Spleen (tissue), 11 donors: ENCODE measurements at regions not wholly inside any gene's neighbourhood (a gene's known extent, or its start where the extent isn't known, plus 50 kb on each side); places are given as distances from the start of the nearest gene placed in this dataset.

Experiments used
- DNase-seq: peaks from one replicate; pipeline ENCODE4 v3.0.0-alpha.2; 2020
- H3K27ac ChIP-seq, 8 donors: fragments of 200-600 bp; sonication (generic) in 7 of 8; 1 replicate in 4 of 8; 2 replicates in 4 of 8; pipeline versions ENCODE4 v1.5.0 to v1.8.0; 2016 to 2021; ENCODE audit warnings: inconsistent platforms in 4 of 8, mild to moderate bottlenecking in 4 of 8, moderate library complexity in 1 of 8
- H3K27me3 ChIP-seq, 7 donors: fragments of 200-600 bp; sonication (generic) in 6 of 7; replicated peaks in 1 of 7; 1 replicate in 4 of 7; 2 replicates in 3 of 7; pipeline versions ENCODE4 v1.5.0 to v1.8.0; 2016 to 2021; ENCODE audit warnings: inconsistent platforms in 3 of 7, mild to moderate bottlenecking in 1 of 7
- H3K36me3 ChIP-seq, 6 donors: fragments of 200-600 bp; sonication (generic) in 5 of 6; 1 replicate in 4 of 6; 2 replicates in 2 of 6; pipeline versions ENCODE4 v1.5.0 to v1.8.0; 2016 to 2021; ENCODE audit warnings: inconsistent platforms in 2 of 6
- H3K4me1 ChIP-seq, 6 donors: fragments of 200-600 bp; sonication (generic) in 5 of 6; 1 replicate in 3 of 6; 2 replicates in 3 of 6; pipeline versions ENCODE4 v1.5.0 to v1.8.0; 2016 to 2021; ENCODE audit warnings: inconsistent platforms in 3 of 6
- H3K4me3 ChIP-seq, 8 donors: fragments of 200-600 bp; sonication (generic) in 7 of 8; 1 replicate in 4 of 8; 2 replicates in 4 of 8; pipeline versions ENCODE4 v1.5.0 to v1.8.0; 2016 to 2021; ENCODE audit warnings: inconsistent platforms in 4 of 8, mild to moderate bottlenecking in 4 of 8, moderate library complexity in 2 of 8
- H3K9me3 ChIP-seq, 8 donors: fragments of 200-600 bp; sonication (generic) in 7 of 8; 1 replicate in 4 of 8; 2 replicates in 4 of 8; pipeline versions ENCODE4 v1.5.0 to v1.8.0; 2016 to 2021; ENCODE audit warnings: inconsistent platforms in 4 of 8
- POLR2A ChIP-seq, 3 donors: fragments of 450-650 bp; IDR thresholded peaks; one replicate each; pipeline ENCODE4 v1.5.1; 2017; ENCODE audit warnings: antibody characterized with exemption in 3 of 3, mild to moderate bottlenecking in 1 of 3
- POLR2AphosphoS5 ChIP-seq, 3 donors: sonication (generic); formaldehyde crosslinking; IDR thresholded peaks; one replicate each; pipeline ENCODE4 v1.5.1; 2017; ENCODE audit warnings: antibody characterized with exemption in 3 of 3
- WGBS, 5 donors: extraction: QIAGEN DNeasy Blood & Tissue Kit in 3 of 5; methylation state at CpG; one replicate each; pipeline versions ENCODE4 v1.1.5 to v1.1.7; 2013 to 2018; 5-methylcytosine and 5-hydroxymethylcytosine counted together
- intact Hi-C: fragments of 100-400 bp; cut with DNase I; formaldehyde crosslinking; loops from one replicate; pipeline ENCODE4 v1.15.0; 2023; ENCODE audit warnings: low total_unique reads
- TF ChIP-seq, protein P1 (sequence below), 11 experiments: fragments of 200-600 bp in 7 of 11; fragments of 450-650 bp in 4 of 11; sonication (generic) in 4 of 11; IDR thresholded peaks in 8 of 11; conservative IDR thresholded peaks in 3 of 11; 1 replicate in 7 of 11; 2 replicates in 4 of 11; pipeline versions ENCODE4 v1.4.0 to v1.8.0; 2016 to 2021; ENCODE audit warnings: antibody characterized with exemption in 11 of 11, inconsistent platforms in 4 of 11, mild to moderate bottlenecking in 1 of 11
- donor health status: healthy with polysubstance abuse.
- donor health status: DM: no; HTN: no; CAD: no; lungs with moderate emphysema.
- donor health status: DM: no; HTN: no; CAD: no.
- donor health status: Bipolar disorder and iron deficiency.
- donor health status: healthy.
- donor health status: DM: no; HTN: no; CAD: no.
- donor health status: DM: yes; HTN: yes; CAD: no.

DNA sequence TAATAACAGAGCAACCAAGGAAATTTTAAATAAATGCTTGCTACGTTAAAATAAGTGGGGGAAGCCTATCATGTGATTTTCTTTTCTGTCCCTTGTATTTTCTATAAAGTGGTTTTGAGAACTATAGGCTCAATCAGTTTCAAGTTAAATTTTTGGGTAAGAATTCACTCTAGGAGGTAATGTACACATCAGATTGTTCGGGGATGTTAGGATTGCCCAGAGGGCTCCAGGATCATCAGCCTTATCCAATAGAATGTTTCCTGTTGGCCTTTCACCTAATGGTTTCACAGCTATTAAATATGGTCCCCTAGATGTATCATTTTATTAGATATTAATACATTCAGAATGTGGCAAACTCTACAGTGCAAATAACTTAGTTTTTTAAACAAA is 438.4 kb upstream of the NPVF start:
- Histone ChIP-seq H3K9me3 (no peaks in the 10 kb centered on the region), H3K27ac (no peak overlapping the region), H3K4me1 (no peaks in the 10 kb centered on the region), H3K4me3 (no peak overlapping the region), H3K36me3 (no peaks in the 10 kb centered on the region), H3K27me3 (no peaks in the 10 kb centered on the region)
- 78 to 86% (median 80%) methylated on average over 2 of the region's 2 CpGs for WGBS, 5 donors
- no peak for DNase-seq
- intact Hi-C loops: no loop called here
- TF ChIP-seq POLR2AphosphoS5 (IDR thresholded peaks at IDR 0.05) (no peak), POLR2A (IDR thresholded peaks at IDR 0.05) (no peak)
- TF ChIP-seq, protein P1, sequence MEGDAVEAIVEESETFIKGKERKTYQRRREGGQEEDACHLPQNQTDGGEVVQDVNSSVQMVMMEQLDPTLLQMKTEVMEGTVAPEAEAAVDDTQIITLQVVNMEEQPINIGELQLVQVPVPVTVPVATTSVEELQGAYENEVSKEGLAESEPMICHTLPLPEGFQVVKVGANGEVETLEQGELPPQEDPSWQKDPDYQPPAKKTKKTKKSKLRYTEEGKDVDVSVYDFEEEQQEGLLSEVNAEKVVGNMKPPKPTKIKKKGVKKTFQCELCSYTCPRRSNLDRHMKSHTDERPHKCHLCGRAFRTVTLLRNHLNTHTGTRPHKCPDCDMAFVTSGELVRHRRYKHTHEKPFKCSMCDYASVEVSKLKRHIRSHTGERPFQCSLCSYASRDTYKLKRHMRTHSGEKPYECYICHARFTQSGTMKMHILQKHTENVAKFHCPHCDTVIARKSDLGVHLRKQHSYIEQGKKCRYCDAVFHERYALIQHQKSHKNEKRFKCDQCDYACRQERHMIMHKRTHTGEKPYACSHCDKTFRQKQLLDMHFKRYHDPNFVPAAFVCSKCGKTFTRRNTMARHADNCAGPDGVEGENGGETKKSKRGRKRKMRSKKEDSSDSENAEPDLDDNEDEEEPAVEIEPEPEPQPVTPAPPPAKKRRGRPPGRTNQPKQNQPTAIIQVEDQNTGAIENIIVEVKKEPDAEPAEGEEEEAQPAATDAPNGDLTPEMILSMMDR (IDR thresholded peaks at IDR 0.05 in 8 of 11, conservative IDR thresholded peaks at IDR 0.05 in 3 of 11): no peak

DNA sequence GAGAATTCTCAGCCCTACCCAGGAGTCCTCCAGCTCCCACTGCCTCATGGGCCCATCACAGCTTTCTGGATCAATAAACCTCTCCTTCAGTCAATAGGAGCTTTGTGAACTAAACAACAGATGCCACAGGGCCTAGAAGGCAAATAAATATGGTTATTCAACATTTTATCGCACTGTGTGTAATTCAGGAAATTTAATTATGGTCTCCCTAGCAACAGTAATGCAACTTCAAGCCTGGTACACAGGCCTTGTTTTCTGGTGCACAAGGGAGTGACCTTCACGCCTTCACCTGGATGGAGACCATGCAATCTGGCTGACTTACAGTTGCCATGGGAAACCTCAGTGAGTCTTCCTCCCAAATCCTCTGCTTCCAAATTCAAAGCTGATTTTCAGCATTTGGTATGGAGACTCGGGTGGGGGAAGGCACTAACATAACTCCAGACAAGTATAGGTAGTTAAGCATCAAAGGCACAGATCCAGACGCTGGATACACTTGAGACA is 441.0 kb upstream of the NPVF start:
- intact Hi-C loops: no loop called here
- WGBS, 5 donors: 74 to 91% (median 86%) methylated on average over 4 of the region's 4 CpGs
- TF ChIP-seq, protein P1 (IDR thresholded peaks at IDR 0.05 in 8 of 11, conservative IDR thresholded peaks at IDR 0.05 in 3 of 11): no peak
- no peak for TF ChIP-seq POLR2A (IDR thresholded peaks at IDR 0.05)
- no peak for TF ChIP-seq POLR2AphosphoS5 (IDR thresholded peaks at IDR 0.05)
- Histone ChIP-seq H3K4me1 (no peaks in the 10 kb centered on the region), H3K36me3 (no peaks in the 10 kb centered on the region), H3K27ac (no peak overlapping the region), H3K27me3 (no peaks in the 10 kb centered on the region), H3K9me3 (no peaks in the 10 kb centered on the region), H3K4me3 (no peak overlapping the region)
- no peak for DNase-seq

DNA sequence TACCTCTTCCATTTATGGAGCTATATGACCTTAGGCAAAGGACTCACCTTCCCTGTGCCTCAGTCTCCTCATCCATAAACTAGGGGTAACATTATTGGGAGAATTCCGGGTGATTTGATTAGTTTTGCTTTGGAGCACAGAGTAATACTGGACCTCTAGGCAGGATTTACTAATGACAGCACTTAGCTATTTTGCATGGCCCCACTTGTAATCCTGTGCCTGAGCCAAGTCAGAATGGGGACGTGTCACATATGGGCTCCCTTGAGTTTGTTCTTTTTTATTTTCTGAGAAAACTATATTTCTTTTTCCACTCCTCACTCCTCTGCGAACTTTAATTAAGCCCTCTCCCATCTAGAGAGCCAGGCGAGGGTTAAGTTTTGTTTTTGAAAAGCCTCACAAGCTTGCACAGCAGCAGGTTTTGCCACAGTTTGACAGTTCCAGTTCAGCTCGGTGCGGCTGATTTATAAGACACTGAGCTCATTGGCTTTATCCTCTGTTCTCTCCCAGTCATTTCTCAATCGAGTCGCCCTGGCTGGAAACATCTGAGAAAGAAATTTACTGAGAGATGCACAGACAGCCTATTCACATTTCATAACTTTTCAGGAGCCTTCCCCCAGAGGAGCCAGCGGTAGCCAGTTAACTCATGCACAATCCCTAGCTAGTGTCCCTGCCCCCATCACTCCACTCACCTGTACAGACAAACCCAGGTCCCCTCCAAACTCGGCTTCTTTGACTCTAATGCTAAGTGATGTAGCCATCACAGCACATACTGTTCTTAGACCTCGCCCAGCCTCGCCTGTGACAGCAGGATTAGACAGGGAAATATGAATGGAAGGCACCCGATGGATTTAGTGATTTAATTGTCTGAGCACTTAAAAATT is 441.9 kb upstream of the NPVF start:
- no peak overlapping the region for H3K4me3 ChIP-seq
- no peaks in the 10 kb centered on the region for H3K4me1 ChIP-seq
- TF ChIP-seq POLR2A (IDR thresholded peaks at IDR 0.05) (no peak), POLR2AphosphoS5 (IDR thresholded peaks at IDR 0.05) (no peak)
- TF ChIP-seq, protein P1 (IDR thresholded peaks at IDR 0.05 in 8 of 11, conservative IDR thresholded peaks at IDR 0.05 in 3 of 11): no peak
- intact Hi-C loops: no loop called here
- no peak for DNase-seq
- no peaks in the 10 kb centered on the region for H3K9me3 ChIP-seq
- H3K27me3 ChIP-seq: no peaks in the 10 kb centered on the region
- H3K36me3 ChIP-seq: no peaks in the 10 kb centered on the region
- peak overlapping the region in 6 of 8 donors; percentile 29 to 67 (median 52) for H3K27ac ChIP-seq
- 45 to 57% (median 51%) methylated on average over 13 of the region's 13 CpGs for WGBS, 5 donors

DNA sequence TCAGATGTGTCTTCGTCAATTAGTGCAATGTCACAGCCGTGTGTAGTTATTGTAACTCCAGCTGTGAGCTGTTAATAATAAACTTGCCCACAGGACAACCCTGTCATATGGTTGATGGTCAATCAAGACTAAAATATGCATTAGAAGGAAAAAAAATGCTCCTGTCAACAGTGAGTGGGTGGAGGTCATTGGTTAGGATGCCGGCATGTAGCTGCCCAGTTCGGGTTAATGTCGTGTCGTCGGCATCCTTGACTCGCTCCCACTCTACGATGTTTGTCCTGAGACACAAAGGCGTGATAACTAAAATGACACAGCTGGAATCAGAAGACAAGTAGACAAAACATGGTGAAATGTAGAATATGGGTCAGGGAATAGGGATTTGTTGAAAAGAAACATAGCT is 442.8 kb upstream of the NPVF start:
- Histone ChIP-seq H3K27me3 (no peaks in the 10 kb centered on the region), H3K27ac (peak overlapping the region in 6 of 8 donors; percentile 15 to 67 (median 52)), H3K4me1 (no peaks in the 10 kb centered on the region), H3K9me3 (no peaks in the 10 kb centered on the region), H3K36me3 (no peaks in the 10 kb centered on the region), H3K4me3 (no peak overlapping the region)
- TF ChIP-seq, protein P1 (IDR thresholded peaks at IDR 0.05 in 8 of 11, conservative IDR thresholded peaks at IDR 0.05 in 3 of 11): no peak
- TF ChIP-seq POLR2AphosphoS5 (IDR thresholded peaks at IDR 0.05): peak in 2 of 3 donors; percentile 9
- intact Hi-C loops: no loop called here
- WGBS, 5 donors: 68 to 88% (median 76%) methylated on average over 10 of the region's 10 CpGs
- DNase-seq: no peak
